Naive thymus-derived CD4-positive, alpha-beta T cell (primary cell): ENCODE measurements at regions not wholly inside any gene's neighbourhood (a gene's known extent, or its start where the extent isn't known, plus 50 kb on each side); places are given as distances from the start of the nearest gene placed in this dataset.

Source experiments
- ATAC-seq: fragments of 150-1000 bp; cut with Tn5 transposase; 2 replicates; pipeline ENCODE4 v1.10.0; 2021; ENCODE audit warnings: mild to moderate bottlenecking, moderate library complexity
- CTCF ChIA-PET: fragments of 350-600 bp; sonication (Branson Sonifier 250); formaldehyde crosslinking; loops from one replicate; lab custom pipeline; 2021; ENCODE audit warnings: antibody characterized with exemption; lab: Charles Lee
- POLR2A ChIA-PET: fragments of 350-600 bp; sonication (Branson Sonifier 250); formaldehyde crosslinking; loops from one replicate; lab custom pipeline; 2021; ENCODE audit warnings: antibody characterized with exemption, inconsistent platforms; lab: Charles Lee
- DNase-seq, 9 donors: peaks; one replicate each; pipeline versions ENCODE4 v3.0.0 to v3.0.0-alpha.2; 2020 to 2022; ENCODE audit warnings: mixed read lengths in 1 of 9
- H3K27ac ChIP-seq: one replicate; pipeline ENCODE4 v1.7.0; 2013; ENCODE audit warnings: mild to moderate bottlenecking, low read depth, low read length, moderate library complexity
- H3K27me3 ChIP-seq, 2 donors: one replicate each; pipeline ENCODE4 v1.7.0; 2013; ENCODE audit warnings: low read length in 2 of 2, mild to moderate bottlenecking in 2 of 2, moderate library complexity in 2 of 2; ENCODE audit not compliant: control insufficient read depth in 2 of 2, insufficient read depth in 2 of 2
- H3K36me3 ChIP-seq, 3 experiments: 1 replicate in 2 of 3; 2 replicates in 1 of 3; pipeline ENCODE4 v1.7.0; 2013; ENCODE audit warnings: low read length in 3 of 3, mild to moderate bottlenecking in 3 of 3, moderate library complexity in 1 of 3; ENCODE audit not compliant: insufficient read depth in 3 of 3, control insufficient read depth in 2 of 3
- H3K4me1 ChIP-seq, 2 donors: one replicate each; pipeline ENCODE4 v1.7.0; 2013; ENCODE audit warnings: low read length in 2 of 2, mild to moderate bottlenecking in 2 of 2, moderate library complexity in 1 of 2; ENCODE audit not compliant: control insufficient read depth in 2 of 2, insufficient read depth in 2 of 2
- H3K4me3 ChIP-seq: 2 replicates; pipeline ENCODE4 v1.7.0; 2013; ENCODE audit warnings: mild to moderate bottlenecking, low read length
- H3K9me3 ChIP-seq, 3 experiments: 1 replicate in 2 of 3; 2 replicates in 1 of 3; pipeline ENCODE4 v1.7.0; 2013; ENCODE audit warnings: low read length in 3 of 3; ENCODE audit not compliant: control insufficient read depth in 2 of 3
- H3K27ac Mint-ChIP-seq, 9 donors: one replicate each; pipeline ENCODE4 v1.8.0; 2020 to 2022; ENCODE audit warnings: mixed read lengths in 9 of 9, mild to moderate bottlenecking in 8 of 9, moderate library complexity in 5 of 9, inconsistent platforms in 2 of 9
- H3K27me3 Mint-ChIP-seq, 5 donors: one replicate each; pipeline ENCODE4 v1.8.0; 2021 to 2022; ENCODE audit warnings: mixed read lengths in 5 of 5, mild to moderate bottlenecking in 1 of 5
- H3K36me3 Mint-ChIP-seq, 5 donors: one replicate each; pipeline ENCODE4 v1.8.0; 2020 to 2022; ENCODE audit warnings: mixed read lengths in 5 of 5, mild to moderate bottlenecking in 3 of 5, inconsistent platforms in 1 of 5
- H3K4me1 Mint-ChIP-seq, 7 donors: one replicate each; pipeline ENCODE4 v1.8.0; 2020 to 2022; ENCODE audit warnings: mixed read lengths in 7 of 7, mild to moderate bottlenecking in 3 of 7, inconsistent platforms in 1 of 7
- H3K4me3 Mint-ChIP-seq, 10 donors: one replicate each; pipeline ENCODE4 v1.8.0; 2020 to 2022; ENCODE audit warnings: mild to moderate bottlenecking in 10 of 10, mixed read lengths in 10 of 10, moderate library complexity in 6 of 10, inconsistent platforms in 2 of 10
- H3K9me3 Mint-ChIP-seq, 11 donors: one replicate each; pipeline ENCODE4 v1.8.0; 2020 to 2022; ENCODE audit warnings: mixed read lengths in 11 of 11, mild to moderate bottlenecking in 4 of 11, inconsistent platforms in 1 of 11, moderate library complexity in 1 of 11
- intact Hi-C, 2 donors: fragments of 100-400 bp; cut with micrococcal nuclease; formaldehyde crosslinking; loops; one replicate each; pipeline ENCODE4 v1.15.1; 2023

DNA sequence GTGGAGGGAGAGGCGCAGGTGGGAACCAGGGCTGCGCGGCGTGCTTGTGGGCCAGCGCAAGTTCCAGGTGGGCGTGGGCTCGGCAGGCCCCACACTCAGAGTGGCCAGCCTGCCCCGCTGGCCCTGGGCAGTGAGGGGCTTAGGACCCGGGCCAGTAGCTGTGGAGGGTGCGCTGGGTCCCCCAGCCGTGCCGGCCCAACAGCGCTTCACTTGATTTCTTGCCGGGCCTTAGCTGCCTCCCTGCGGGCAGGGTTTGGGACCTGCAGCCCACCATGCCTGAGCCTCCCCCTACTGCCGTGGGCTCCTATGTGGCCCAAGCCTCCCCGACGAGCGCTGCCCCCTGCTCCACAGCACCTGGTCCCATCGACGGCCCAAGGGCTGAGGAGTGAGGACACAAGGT is 1636.9 kb upstream of the SLC39A10 start:
- H3K4me1 ChIP-seq = no peaks in the 10 kb centered on the region
- no peak for ATAC-seq
- H3K27ac ChIP-seq = no peak overlapping the region
- no peaks in the 10 kb centered on the region for H3K9me3 ChIP-seq
- peaks cover 0 to 9% (median 2%) of the 10 kb centered on the region in 11 donors for H3K9me3 Mint-ChIP-seq
- H3K36me3 ChIP-seq = no peaks in the 10 kb centered on the region
- H3K27me3 ChIP-seq = no peaks in the 10 kb centered on the region
- no peak for DNase-seq
- H3K4me1 Mint-ChIP-seq = no peaks in the 10 kb centered on the region
- H3K4me3 ChIP-seq = no peak overlapping the region
- intact Hi-C loops = no loop called here
- H3K27ac Mint-ChIP-seq = no peak overlapping the region
- H3K4me3 Mint-ChIP-seq = no peak overlapping the region
- no peaks in the 10 kb centered on the region for H3K36me3 Mint-ChIP-seq
- POLR2A ChIA-PET = no interaction called here
- CTCF ChIA-PET = no interaction called here
- no peaks in the 10 kb centered on the region for H3K27me3 Mint-ChIP-seq

DNA sequence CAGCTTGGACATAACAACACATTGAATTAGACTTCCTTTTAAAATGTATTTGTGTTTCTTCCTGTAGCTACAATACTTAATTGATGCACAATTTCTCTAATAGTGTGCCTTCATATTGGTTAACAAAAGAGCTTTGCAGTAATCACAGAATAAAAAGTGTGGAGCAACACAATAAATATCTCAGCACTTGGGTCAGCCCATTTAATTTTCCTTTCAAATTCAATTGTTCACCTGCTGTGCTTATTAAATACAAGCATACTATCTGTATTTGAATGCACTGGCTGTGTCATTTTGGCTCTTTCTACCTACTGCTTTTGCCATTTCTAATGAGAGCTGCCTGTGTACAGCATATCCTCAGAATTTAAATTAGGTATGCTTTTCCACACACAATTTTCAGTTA is 1641.3 kb upstream of the SLC39A10 start:
- H3K27ac ChIP-seq = no peak overlapping the region
- DNase-seq = no peak
- no peaks in the 10 kb centered on the region for H3K4me1 ChIP-seq
- no peaks in the 10 kb centered on the region for H3K9me3 ChIP-seq
- Mint-ChIP-seq H3K4me1 (no peaks in the 10 kb centered on the region), H3K4me3 (no peak overlapping the region), H3K9me3 (peaks cover 0 to 4% (median 0%) of the 10 kb centered on the region in 11 donors), H3K27ac (no peak overlapping the region), H3K36me3 (no peaks in the 10 kb centered on the region), H3K27me3 (no peaks in the 10 kb centered on the region)
- CTCF ChIA-PET = no interaction called here
- POLR2A ChIA-PET = no interaction called here
- intact Hi-C loops = no loop called here
- H3K4me3 ChIP-seq = no peak overlapping the region
- no peak for ATAC-seq
- H3K27me3 ChIP-seq = no peaks in the 10 kb centered on the region
- no peaks in the 10 kb centered on the region for H3K36me3 ChIP-seq

- no peaks in the 10 kb centered on the region for H3K27me3 Mint-ChIP-seq
- H3K4me1 Mint-ChIP-seq = no peaks in the 10 kb centered on the region
- Histone ChIP-seq H3K4me1 (no peaks in the 10 kb centered on the region), H3K36me3 (no peaks in the 10 kb centered on the region), H3K9me3 (no peaks in the 10 kb centered on the region), H3K27ac (no peak overlapping the region), H3K4me3 (no peak overlapping the region), H3K27me3 (no peaks in the 10 kb centered on the region)
- intact Hi-C loops = no loop called here
- H3K4me3 Mint-ChIP-seq = no peak overlapping the region
- no peak overlapping the region for H3K27ac Mint-ChIP-seq
- no peak for DNase-seq
- H3K36me3 Mint-ChIP-seq = peaks cover 0 to under 1% (median 0%) of the 10 kb centered on the region in 5 donors
- ATAC-seq = no peak
- POLR2A ChIA-PET = no interaction called here
- H3K9me3 Mint-ChIP-seq = peaks cover 0 to 5% (median 2%) of the 10 kb centered on the region in 11 donors
- CTCF ChIA-PET = no interaction called here
Measured at GRCh38 chr2:194014639-194015038, 1642.4 kb upstream of the SLC39A10 start.

GRCh38 chr2:194004590-194005206 is 1652.3 kb upstream of the SLC39A10 start:
- Mint-ChIP-seq H3K9me3 (peaks cover 2 to 24% (median 8%) of the 10 kb centered on the region in 11 donors), H3K27me3 (no peaks in the 10 kb centered on the region), H3K4me1 (no peaks in the 10 kb centered on the region), H3K36me3 (peaks cover 0 to 4% (median 0%) of the 10 kb centered on the region in 5 donors), H3K27ac (no peak overlapping the region), H3K4me3 (no peak overlapping the region)
- H3K9me3 ChIP-seq = peaks cover 0 to 8% (median 0%) of the 10 kb centered on the region in 3 experiments
- H3K36me3 ChIP-seq = no peaks in the 10 kb centered on the region
- H3K27ac ChIP-seq = no peak overlapping the region
- no peak overlapping the region for H3K4me3 ChIP-seq
- H3K4me1 ChIP-seq = no peaks in the 10 kb centered on the region
- CTCF ChIA-PET = no interaction called here
- no peak for ATAC-seq
- no peak for DNase-seq
- intact Hi-C loops = no loop called here
- POLR2A ChIA-PET = no interaction called here
- H3K27me3 ChIP-seq = no peaks in the 10 kb centered on the region

GRCh38 chr2:194003911-194004310 is 1653.1 kb upstream of the SLC39A10 start:
- Mint-ChIP-seq H3K27ac (no peak overlapping the region), H3K27me3 (no peaks in the 10 kb centered on the region), H3K4me3 (no peak overlapping the region), H3K4me1 (no peaks in the 10 kb centered on the region), H3K9me3 (peaks cover 0 to 16% (median 5%) of the 10 kb centered on the region in 11 donors), H3K36me3 (no peaks in the 10 kb centered on the region)
- DNase-seq = no peak
- CTCF ChIA-PET = no interaction called here
- POLR2A ChIA-PET = no interaction called here
- no peak for ATAC-seq
- H3K27ac ChIP-seq = no peak overlapping the region
- peaks cover 0 to 8% (median 0%) of the 10 kb centered on the region in 3 experiments for H3K9me3 ChIP-seq
- no peaks in the 10 kb centered on the region for H3K4me1 ChIP-seq
- intact Hi-C loops = no loop called here
- H3K4me3 ChIP-seq = no peak overlapping the region
- H3K36me3 ChIP-seq = no peaks in the 10 kb centered on the region
- no peaks in the 10 kb centered on the region for H3K27me3 ChIP-seq

- intact Hi-C loops = no loop called here
- peaks cover 0 to 7% (median 0%) of the 10 kb centered on the region in 11 donors for H3K9me3 Mint-ChIP-seq
- Histone ChIP-seq H3K27ac (no peak overlapping the region), H3K27me3 (no peaks in the 10 kb centered on the region), H3K9me3 (no peaks in the 10 kb centered on the region), H3K4me3 (no peak overlapping the region), H3K4me1 (no peaks in the 10 kb centered on the region), H3K36me3 (no peaks in the 10 kb centered on the region)
- H3K4me1 Mint-ChIP-seq = no peaks in the 10 kb centered on the region
- DNase-seq = no peak
- H3K36me3 Mint-ChIP-seq = no peaks in the 10 kb centered on the region
- no peak overlapping the region for H3K4me3 Mint-ChIP-seq
- ATAC-seq = no peak
- POLR2A ChIA-PET = no interaction called here
- H3K27me3 Mint-ChIP-seq = no peaks in the 10 kb centered on the region
- H3K27ac Mint-ChIP-seq = no peak overlapping the region
- CTCF ChIA-PET = no interaction called here
Measured at GRCh38 chr2:194002699-194003368, 1654.2 kb upstream of the SLC39A10 start.

DNA sequence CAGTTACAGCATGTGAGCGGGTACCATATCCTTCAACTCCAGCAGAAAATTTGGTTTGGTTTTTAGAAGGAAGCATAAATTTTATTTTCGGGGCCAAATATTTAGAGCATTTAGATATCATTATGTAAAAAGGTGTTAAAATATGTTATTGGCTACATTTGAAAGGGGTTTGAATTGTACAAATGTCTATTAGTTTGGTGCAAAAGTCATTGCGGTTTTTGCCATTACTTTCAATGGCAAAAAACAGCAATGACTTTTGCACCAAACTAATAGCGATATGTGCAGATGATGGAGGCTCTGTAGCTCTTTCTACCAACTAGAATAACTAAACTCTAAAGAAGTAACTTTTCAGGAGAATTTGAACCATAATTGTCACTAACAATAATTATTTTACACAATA is 1666.2 kb upstream of the SLC39A10 start:
- Histone ChIP-seq H3K27me3 (no peaks in the 10 kb centered on the region), H3K4me1 (no peaks in the 10 kb centered on the region), H3K4me3 (no peak overlapping the region), H3K9me3 (no peaks in the 10 kb centered on the region), H3K27ac (no peak overlapping the region), H3K36me3 (no peaks in the 10 kb centered on the region)
- no peaks in the 10 kb centered on the region for H3K4me1 Mint-ChIP-seq
- ChIA-PET CTCF (no interaction called here), POLR2A (no interaction called here)
- no peak for ATAC-seq
- intact Hi-C loops = no loop called here
- no peak overlapping the region for H3K4me3 Mint-ChIP-seq
- H3K27me3 Mint-ChIP-seq = no peaks in the 10 kb centered on the region
- no peak for DNase-seq
- no peaks in the 10 kb centered on the region for H3K36me3 Mint-ChIP-seq
- H3K27ac Mint-ChIP-seq = no peak overlapping the region
- H3K9me3 Mint-ChIP-seq = peaks cover 0 to 2% (median 0%) of the 10 kb centered on the region in 11 donors
